ENCODE measurements at regions not wholly inside any gene's neighbourhood (a gene's known extent, or its start where the extent isn't known, plus 50 kb on each side); places are given as distances from the start of the nearest gene placed in this dataset.

GRCh38 chr1:72911656-72912055, 629.3 kb upstream of the NEGR1 start:
- no peak for DNase-seq

- no peak for DNase-seq
These were observed 613.9 kb upstream of the NEGR1 start for GRCh38 chr1:72896256-72896655.

- DNase-seq = no peak
These were observed 610.1 kb upstream of the NEGR1 start for GRCh38 chr1:72892461-72892860.

GRCh38 chr1:72891976-72892375, 609.6 kb upstream of the NEGR1 start:
- DNase-seq = no peak

GRCh38 chr1:72885841-72886240, 603.5 kb upstream of the NEGR1 start:
- DNase-seq = no peak

- DNase-seq = no peak
These were observed 602.7 kb upstream of the NEGR1 start for GRCh38 chr1:72885017-72885416.

GRCh38 chr1:72869873-72870272, 587.5 kb upstream of the NEGR1 start:
- DNase-seq = no peak

- no peak for DNase-seq
These were observed 587.1 kb upstream of the NEGR1 start for GRCh38 chr1:72869441-72869840.

GRCh38 chr1:72851597-72851996, 569.3 kb upstream of the NEGR1 start:
- DNase-seq = no peak

- DNase-seq = no peak
These were observed 566.7 kb upstream of the NEGR1 start for GRCh38 chr1:72848997-72849396.

GRCh38 chr1:72847651-72848050, 565.3 kb upstream of the NEGR1 start:
- DNase-seq = no peak

- no peak for DNase-seq
These were observed 564.3 kb upstream of the NEGR1 start for GRCh38 chr1:72846476-72847278.

- no peak for DNase-seq
These were observed 563.6 kb upstream of the NEGR1 start for GRCh38 chr1:72845981-72846380.

- no peak for DNase-seq
These were observed 563.0 kb upstream of the NEGR1 start for GRCh38 chr1:72845381-72845780.

GRCh38 chr1:72837781-72838180, 555.4 kb upstream of the NEGR1 start:
- DNase-seq = no peak

- no peak for DNase-seq
These were observed 548.5 kb upstream of the NEGR1 start for GRCh38 chr1:72830606-72831390.

- DNase-seq = no peak
These were observed 544.9 kb upstream of the NEGR1 start for GRCh38 chr1:72827278-72827677.

- no peak for DNase-seq
These were observed 522.2 kb upstream of the NEGR1 start for GRCh38 chr1:72804541-72804940.

- DNase-seq = no peak
These were observed 498.7 kb upstream of the NEGR1 start for GRCh38 chr1:72781038-72781437.

GRCh38 chr1:72780212-72780611, 497.9 kb upstream of the NEGR1 start:
- DNase-seq = no peak

GRCh38 chr1:72777918-72778317, 495.6 kb upstream of the NEGR1 start:
- DNase-seq = no peak

- DNase-seq = no peak
These were observed 481.1 kb upstream of the NEGR1 start for GRCh38 chr1:72763481-72763880.

- no peak for DNase-seq
These were observed 477.1 kb upstream of the NEGR1 start for GRCh38 chr1:72759486-72759885.

- DNase-seq = no peak
These were observed 475.5 kb upstream of the NEGR1 start for GRCh38 chr1:72757843-72758242.

Measured in stimulated activated naive CD4-positive, alpha-beta T cell (primary cell).